ENCODE measurements at regions not wholly inside any gene's neighbourhood (a gene's known extent, or its start where the extent isn't known, plus 50 kb on each side); places are given as distances from the start of the nearest gene placed in this dataset.

GRCh38 chr2:177068967-177069366 lies 143.6 kb upstream of the HNRNPA3 start:
- intact Hi-C loops (cut with micrococcal nuclease) = no loop called here
- no peak for ATAC-seq
- H3K4me1 Mint-ChIP-seq = no peaks in the 10 kb centered on the region
- ChIA-PET POLR2A (no interaction called here), CTCF (no interaction called here)
- peaks cover 0 to 4% (median 0%) of the 10 kb centered on the region in 11 donors for H3K9me3 Mint-ChIP-seq
- H3K36me3 Mint-ChIP-seq = no peaks in the 10 kb centered on the region
- H3K27me3 Mint-ChIP-seq = peaks cover 13 to 29% (median 22%) of the 10 kb centered on the region in 5 donors
- no peak overlapping the region for H3K27ac Mint-ChIP-seq
- H3K27me3 ChIP-seq (ENCODE audit: control insufficient read depth in 2 of 2, insufficient read depth in 2 of 2, low read length in 2 of 2) = no peaks in the 10 kb centered on the region
- no peaks in the 10 kb centered on the region for H3K9me3 ChIP-seq (ENCODE audit: control insufficient read depth in 2 of 3, low read length in 3 of 3)
- DNase-seq = no peak
- H3K36me3 ChIP-seq (ENCODE audit: control insufficient read depth in 2 of 3, insufficient read depth in 3 of 3, low read length in 3 of 3) = no peaks in the 10 kb centered on the region
- H3K4me3 Mint-ChIP-seq = no peak overlapping the region
- H3K27ac ChIP-seq (ENCODE audit: low read depth, low read length) = no peak overlapping the region
- H3K4me3 ChIP-seq (ENCODE audit: low read length) = no peak overlapping the region
- no peaks in the 10 kb centered on the region for H3K4me1 ChIP-seq (ENCODE audit: control insufficient read depth in 2 of 2, insufficient read depth in 2 of 2, low read length in 2 of 2)

GRCh38 chr2:177072090-177072489 lies 140.5 kb upstream of the HNRNPA3 start:
- H3K4me3 ChIP-seq (ENCODE audit: low read length) = no peak overlapping the region
- no peaks in the 10 kb centered on the region for H3K36me3 ChIP-seq (ENCODE audit: control insufficient read depth in 2 of 3, insufficient read depth in 3 of 3, low read length in 3 of 3)
- CTCF ChIA-PET = interaction anchor here (0.6 kb wide), 1 partner anchor 15 kb away, joined by 4 read pairs; no protein-coding TSS in a partner anchor
- intact Hi-C loops (cut with micrococcal nuclease) = no loop called here
- Mint-ChIP-seq H3K4me3 (no peak overlapping the region), H3K4me1 (no peaks in the 10 kb centered on the region), H3K27ac (no peak overlapping the region), H3K36me3 (no peaks in the 10 kb centered on the region), H3K27me3 (peaks cover 24 to 39% (median 28%) of the 10 kb centered on the region in 5 donors), H3K9me3 (peaks cover 0 to 4% (median 0%) of the 10 kb centered on the region in 11 donors)
- no peaks in the 10 kb centered on the region for H3K9me3 ChIP-seq (ENCODE audit: control insufficient read depth in 2 of 3, low read length in 3 of 3)
- no peaks in the 10 kb centered on the region for H3K27me3 ChIP-seq (ENCODE audit: control insufficient read depth in 2 of 2, insufficient read depth in 2 of 2, low read length in 2 of 2)
- POLR2A ChIA-PET = no interaction called here
- no peaks in the 10 kb centered on the region for H3K4me1 ChIP-seq (ENCODE audit: control insufficient read depth in 2 of 2, insufficient read depth in 2 of 2, low read length in 2 of 2)
- no peak for DNase-seq
- no peak for ATAC-seq
- H3K27ac ChIP-seq (ENCODE audit: low read depth, low read length) = no peak overlapping the region

GRCh38 chr2:177073611-177074010 lies 139.0 kb upstream of the HNRNPA3 start:
- intact Hi-C loops (cut with micrococcal nuclease) = no loop called here
- H3K9me3 ChIP-seq (ENCODE audit: control insufficient read depth in 2 of 3, low read length in 3 of 3) = no peaks in the 10 kb centered on the region
- Mint-ChIP-seq H3K27me3 (peaks cover 22 to 44% (median 34%) of the 10 kb centered on the region in 5 donors), H3K4me3 (no peak overlapping the region), H3K4me1 (no peaks in the 10 kb centered on the region), H3K36me3 (no peaks in the 10 kb centered on the region), H3K27ac (no peak overlapping the region), H3K9me3 (peaks cover 0 to 4% (median 0%) of the 10 kb centered on the region in 11 donors)
- no peak overlapping the region for H3K4me3 ChIP-seq (ENCODE audit: low read length)
- no peaks in the 10 kb centered on the region for H3K36me3 ChIP-seq (ENCODE audit: control insufficient read depth in 2 of 3, insufficient read depth in 3 of 3, low read length in 3 of 3)
- H3K4me1 ChIP-seq (ENCODE audit: control insufficient read depth in 2 of 2, insufficient read depth in 2 of 2, low read length in 2 of 2) = no peaks in the 10 kb centered on the region
- ChIA-PET CTCF (no interaction called here), POLR2A (no interaction called here)
- ATAC-seq (no peak), DNase-seq (no peak)
- no peaks in the 10 kb centered on the region for H3K27me3 ChIP-seq (ENCODE audit: control insufficient read depth in 2 of 2, insufficient read depth in 2 of 2, low read length in 2 of 2)
- H3K27ac ChIP-seq (ENCODE audit: low read depth, low read length) = no peak overlapping the region

GRCh38 chr2:177074099-177074710 lies 138.4 kb upstream of the HNRNPA3 start:
- H3K4me1 Mint-ChIP-seq = no peaks in the 10 kb centered on the region
- peaks cover 0 to 4% (median 0%) of the 10 kb centered on the region in 11 donors for H3K9me3 Mint-ChIP-seq
- ChIA-PET CTCF (no interaction called here), POLR2A (no interaction called here)
- intact Hi-C loops (cut with micrococcal nuclease) = no loop called here
- Histone ChIP-seq H3K9me3 (ENCODE audit: control insufficient read depth in 2 of 3, low read length in 3 of 3) (no peaks in the 10 kb centered on the region), H3K4me1 (ENCODE audit: control insufficient read depth in 2 of 2, insufficient read depth in 2 of 2, low read length in 2 of 2) (no peaks in the 10 kb centered on the region), H3K36me3 (ENCODE audit: control insufficient read depth in 2 of 3, insufficient read depth in 3 of 3, low read length in 3 of 3) (no peaks in the 10 kb centered on the region), H3K27me3 (ENCODE audit: control insufficient read depth in 2 of 2, insufficient read depth in 2 of 2, low read length in 2 of 2) (no peaks in the 10 kb centered on the region), H3K4me3 (ENCODE audit: low read length) (no peak overlapping the region), H3K27ac (ENCODE audit: low read depth, low read length) (no peak overlapping the region)
- no peak for DNase-seq
- no peak overlapping the region for H3K4me3 Mint-ChIP-seq
- no peak for ATAC-seq
- no peak overlapping the region for H3K27ac Mint-ChIP-seq
- H3K36me3 Mint-ChIP-seq = no peaks in the 10 kb centered on the region
- H3K27me3 Mint-ChIP-seq = peaks cover 24 to 49% (median 30%) of the 10 kb centered on the region in 5 donors

GRCh38 chr2:177075254-177075653 lies 137.3 kb upstream of the HNRNPA3 start:
- Mint-ChIP-seq H3K4me1 (no peaks in the 10 kb centered on the region), H3K4me3 (no peak overlapping the region), H3K36me3 (no peaks in the 10 kb centered on the region), H3K27ac (no peak overlapping the region), H3K27me3 (peaks cover 20 to 59% (median 35%) of the 10 kb centered on the region in 5 donors), H3K9me3 (peaks cover 0 to 4% (median 0%) of the 10 kb centered on the region in 11 donors)
- DNase-seq (no peak), ATAC-seq (no peak)
- Histone ChIP-seq H3K36me3 (ENCODE audit: control insufficient read depth in 2 of 3, insufficient read depth in 3 of 3, low read length in 3 of 3) (no peaks in the 10 kb centered on the region), H3K4me3 (ENCODE audit: low read length) (no peak overlapping the region), H3K4me1 (ENCODE audit: control insufficient read depth in 2 of 2, insufficient read depth in 2 of 2, low read length in 2 of 2) (no peaks in the 10 kb centered on the region), H3K27ac (ENCODE audit: low read depth, low read length) (no peak overlapping the region), H3K27me3 (ENCODE audit: control insufficient read depth in 2 of 2, insufficient read depth in 2 of 2, low read length in 2 of 2) (no peaks in the 10 kb centered on the region), H3K9me3 (ENCODE audit: control insufficient read depth in 2 of 3, low read length in 3 of 3) (no peaks in the 10 kb centered on the region)
- intact Hi-C loops (cut with micrococcal nuclease) = no loop called here
- ChIA-PET POLR2A (no interaction called here), CTCF (no interaction called here)

DNA sequence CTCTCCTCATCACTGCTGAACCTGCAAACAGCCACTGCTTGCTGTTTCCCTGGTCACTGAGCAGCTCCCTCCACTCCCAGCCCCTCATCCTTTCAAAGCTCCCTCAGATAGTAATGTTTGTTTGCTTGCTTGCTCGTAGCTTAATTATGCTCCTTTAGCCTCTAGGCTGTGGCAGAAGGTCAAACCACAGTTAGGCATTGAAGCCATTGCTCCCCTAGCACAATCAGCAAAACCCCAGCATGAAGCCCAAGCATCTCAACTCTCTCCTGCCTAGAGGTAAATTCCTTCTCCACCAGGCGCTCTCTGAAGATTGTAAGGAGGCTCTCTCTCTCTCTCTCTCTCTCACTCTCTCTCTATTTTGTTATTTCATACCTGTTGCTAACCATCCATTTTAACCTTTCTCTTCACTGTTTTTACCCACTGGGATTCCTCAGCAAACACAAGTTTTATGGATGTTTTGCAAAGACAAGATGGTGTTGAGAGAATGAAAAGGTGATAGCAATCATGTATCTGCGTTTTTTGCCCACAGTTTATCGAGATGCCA lies 135.9 kb upstream of the HNRNPA3 start:
- DNase-seq (no peak), ATAC-seq (no peak)
- intact Hi-C loops (cut with micrococcal nuclease) = no loop called here
- Histone ChIP-seq H3K36me3 (ENCODE audit: control insufficient read depth in 2 of 3, insufficient read depth in 3 of 3, low read length in 3 of 3) (no peaks in the 10 kb centered on the region), H3K4me3 (ENCODE audit: low read length) (no peak overlapping the region), H3K9me3 (ENCODE audit: control insufficient read depth in 2 of 3, low read length in 3 of 3) (no peaks in the 10 kb centered on the region), H3K27me3 (ENCODE audit: control insufficient read depth in 2 of 2, insufficient read depth in 2 of 2, low read length in 2 of 2) (no peaks in the 10 kb centered on the region), H3K4me1 (ENCODE audit: control insufficient read depth in 2 of 2, insufficient read depth in 2 of 2, low read length in 2 of 2) (no peaks in the 10 kb centered on the region), H3K27ac (ENCODE audit: low read depth, low read length) (no peak overlapping the region)
- no peaks in the 10 kb centered on the region for H3K36me3 Mint-ChIP-seq
- H3K9me3 Mint-ChIP-seq = peaks cover 0 to 3% (median 0%) of the 10 kb centered on the region in 11 donors
- no peak overlapping the region for H3K27ac Mint-ChIP-seq
- H3K27me3 Mint-ChIP-seq = peaks cover 13 to 54% (median 29%) of the 10 kb centered on the region in 5 donors
- H3K4me1 Mint-ChIP-seq = no peaks in the 10 kb centered on the region
- no peak overlapping the region for H3K4me3 Mint-ChIP-seq
- ChIA-PET POLR2A (no interaction called here), CTCF (no interaction called here)

GRCh38 chr2:177077778-177078177 lies 134.8 kb upstream of the HNRNPA3 start:
- ChIA-PET CTCF (no interaction called here), POLR2A (no interaction called here)
- Mint-ChIP-seq H3K27me3 (peaks cover 17 to 52% (median 29%) of the 10 kb centered on the region in 5 donors), H3K4me1 (no peaks in the 10 kb centered on the region), H3K9me3 (peaks cover 0 to 3% (median 0%) of the 10 kb centered on the region in 11 donors), H3K36me3 (no peaks in the 10 kb centered on the region), H3K27ac (no peak overlapping the region), H3K4me3 (no peak overlapping the region)
- H3K4me3 ChIP-seq (ENCODE audit: low read length) = no peak overlapping the region
- no peaks in the 10 kb centered on the region for H3K27me3 ChIP-seq (ENCODE audit: control insufficient read depth in 2 of 2, insufficient read depth in 2 of 2, low read length in 2 of 2)
- H3K9me3 ChIP-seq (ENCODE audit: control insufficient read depth in 2 of 3, low read length in 3 of 3) = no peaks in the 10 kb centered on the region
- no peaks in the 10 kb centered on the region for H3K4me1 ChIP-seq (ENCODE audit: control insufficient read depth in 2 of 2, insufficient read depth in 2 of 2, low read length in 2 of 2)
- DNase-seq (no peak), ATAC-seq (no peak)
- no peaks in the 10 kb centered on the region for H3K36me3 ChIP-seq (ENCODE audit: control insufficient read depth in 2 of 3, insufficient read depth in 3 of 3, low read length in 3 of 3)
- intact Hi-C loops (cut with micrococcal nuclease) = no loop called here
- H3K27ac ChIP-seq (ENCODE audit: low read depth, low read length) = no peak overlapping the region
